T47D (cell line): ENCODE measurements at regions not wholly inside any gene's neighbourhood (a gene's known extent, or its start where the extent isn't known, plus 50 kb on each side); places are given as distances from the start of the nearest gene placed in this dataset.
"Not testable (repeated sequence)": the region's sequence is repeated elsewhere in the genome, so short reads cannot be mapped to it uniquely, and the experiment has no call there.

Experiments
- DNase-seq, 2 experiments: peaks; one replicate each; pipeline versions ENCODE4 v3.0.0 to v3.0.0-alpha.2; 2011 to 2012; ENCODE audit warnings: low read depth in 1 of 2, low spot score in 1 of 2
- JUND ChIP-seq: IDR thresholded peaks from 2 replicates; pipeline ENCODE4 v1.6.1; 2012; ENCODE audit warnings: low read depth
- in situ Hi-C: cut with HindIII; loops from 2 replicates; pipeline ENCODE4 v1.10.0; 2016; ENCODE audit warnings: low sequenced_read_pairs, low pct_unique_long_range_greater_than_20kb

DNA sequence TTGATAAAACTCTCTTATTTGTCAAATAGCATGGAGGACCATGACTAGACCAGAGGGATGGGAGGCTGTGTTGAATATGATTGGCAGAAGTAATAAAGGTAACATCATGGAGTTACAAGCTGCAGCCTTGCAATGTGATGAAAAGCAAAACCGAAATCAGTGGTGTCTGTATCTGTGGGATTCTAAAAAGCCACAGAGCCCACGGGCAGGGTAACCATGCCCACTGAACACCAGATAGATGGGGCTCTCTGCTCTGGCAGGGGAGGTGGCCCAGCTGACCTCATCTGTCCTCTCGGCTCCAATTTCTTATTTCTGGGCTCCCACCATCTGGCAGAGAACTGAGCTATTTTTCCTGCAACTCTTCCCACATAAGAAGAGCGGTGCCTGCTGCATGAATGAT is 1072.2 kb downstream of the GATA3 start:
- in situ Hi-C loops: no loop called here
- no peak for DNase-seq
- no peak for TF ChIP-seq JUND

DNA sequence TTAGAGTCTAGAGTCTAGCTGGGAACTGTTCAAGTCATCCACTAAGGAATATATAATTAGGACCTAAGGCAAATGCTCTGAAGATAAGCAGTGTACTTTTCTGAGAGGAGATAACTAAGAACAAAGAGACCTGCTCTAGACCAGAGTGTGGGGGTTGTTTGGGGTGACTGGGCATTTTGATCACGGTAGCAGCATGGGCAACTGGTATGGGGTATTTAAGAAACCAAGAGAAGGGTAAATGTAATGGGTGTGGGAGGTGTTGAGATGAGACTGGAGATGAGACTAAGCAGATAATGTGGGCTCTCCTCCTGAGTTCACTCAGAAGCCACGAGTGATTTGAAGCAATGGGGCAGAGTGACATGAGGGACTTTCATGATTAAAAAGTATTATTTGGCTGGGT is 1082.9 kb downstream of the GATA3 start:
- TF ChIP-seq JUND: no peak
- DNase-seq: no peak
- in situ Hi-C loops: no loop called here

DNA sequence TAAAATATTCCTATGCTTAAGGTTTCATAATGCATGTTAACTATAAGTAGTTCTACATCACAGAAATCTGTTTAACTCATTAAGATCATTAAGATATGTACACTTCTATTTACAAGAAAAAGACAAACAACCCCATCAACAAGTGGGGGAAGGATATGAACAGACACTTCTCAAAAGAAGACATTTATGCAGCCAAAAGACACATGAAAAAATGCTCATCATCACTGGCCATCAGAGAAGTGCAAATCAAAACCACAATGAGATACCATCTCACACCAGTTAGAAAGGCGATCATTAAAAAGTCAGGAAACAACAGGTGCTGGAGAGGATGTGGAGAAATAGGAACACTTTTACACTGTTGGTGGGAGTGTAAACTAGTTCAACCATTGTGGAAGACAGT is 1084.3 kb downstream of the GATA3 start:
- in situ Hi-C loops, DNase-seq: not testable (repeated sequence)

DNA sequence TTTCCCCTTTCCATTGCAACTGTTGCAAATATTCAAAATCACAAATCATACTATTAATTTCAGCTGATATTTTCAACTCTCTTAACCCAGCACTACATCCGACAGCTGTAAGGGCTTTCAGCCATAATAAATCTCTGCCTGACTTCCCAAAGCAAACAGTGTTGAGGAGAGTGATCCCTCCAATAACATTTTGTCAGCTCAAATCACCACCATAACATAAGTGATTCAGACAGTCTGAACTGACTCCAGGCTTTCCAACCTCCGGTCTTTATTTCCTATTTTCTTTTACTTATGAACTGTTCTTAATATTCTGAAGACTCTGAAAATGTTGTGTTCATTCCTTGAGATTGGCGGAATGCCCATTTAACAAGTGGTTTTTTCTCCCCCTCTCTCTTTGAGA is 1085.9 kb downstream of the GATA3 start:
- in situ Hi-C loops: no loop called here
- no peak for TF ChIP-seq JUND
- no peak for DNase-seq

DNA sequence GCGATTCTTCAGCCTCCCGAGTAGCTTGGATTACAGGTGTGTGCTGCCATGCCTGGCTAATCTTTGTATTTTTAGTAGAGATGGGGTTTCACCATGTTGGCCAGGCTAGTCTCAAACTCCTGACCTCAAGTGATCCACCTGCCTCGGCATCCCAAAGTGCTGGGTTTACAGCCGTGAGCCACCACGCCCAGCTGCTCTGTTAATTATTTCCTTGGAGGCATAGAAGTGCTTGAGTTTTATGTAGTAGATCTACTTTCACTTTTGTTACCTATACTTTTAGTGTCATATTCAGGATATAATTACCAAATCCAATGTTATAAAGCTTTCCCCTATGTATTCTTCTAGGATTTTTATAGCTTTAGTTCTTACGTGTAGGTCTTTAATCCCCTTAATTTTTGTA is 1093.0 kb downstream of the GATA3 start:
- DNase-seq: no peak
- no peak for TF ChIP-seq JUND

DNA sequence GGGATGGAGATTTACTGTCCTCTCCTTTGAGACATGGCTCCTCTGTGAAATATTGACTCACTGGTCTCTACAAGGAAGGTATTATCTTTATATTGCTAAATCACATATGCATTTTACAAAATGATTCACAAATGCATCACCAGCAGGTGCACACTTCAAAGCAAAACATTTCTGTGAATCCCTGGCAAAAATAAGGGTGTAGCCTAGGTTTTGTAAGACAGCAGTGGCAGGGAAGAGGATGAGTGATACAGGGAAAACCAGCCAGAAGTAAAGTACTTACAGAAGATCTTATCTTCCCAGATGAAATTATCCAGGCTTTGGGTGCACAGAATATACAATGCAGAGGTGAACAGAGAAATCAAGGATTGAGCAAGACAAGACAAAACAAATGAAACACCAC is 1094.6 kb downstream of the GATA3 start:
- DNase-seq: no peak
- TF ChIP-seq JUND: no peak
- in situ Hi-C loops: no loop called here

More for the DNA sequence above, 1093.0 kb downstream of the GATA3 start:
- in situ Hi-C loops: no loop called here

DNA sequence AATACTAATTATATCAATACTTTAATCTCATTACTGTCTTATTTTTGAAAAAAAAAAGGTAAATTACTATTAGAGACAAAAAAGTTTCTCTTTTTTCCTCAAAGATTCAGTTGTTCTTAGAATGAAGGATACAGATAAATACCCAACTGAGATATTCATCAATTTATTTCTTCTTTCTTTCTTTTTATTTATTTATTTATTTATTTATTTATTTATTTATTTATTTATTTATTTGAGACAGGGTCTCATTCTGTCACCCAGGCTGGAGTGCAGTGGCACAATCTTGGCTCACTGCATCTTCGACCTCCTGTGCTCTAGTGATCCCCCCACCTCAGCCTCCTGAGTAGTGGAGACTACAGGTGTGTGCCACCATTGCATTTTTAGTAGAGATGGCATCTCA is 1098.6 kb downstream of the GATA3 start:
- in situ Hi-C loops, DNase-seq: not testable (repeated sequence)

DNA sequence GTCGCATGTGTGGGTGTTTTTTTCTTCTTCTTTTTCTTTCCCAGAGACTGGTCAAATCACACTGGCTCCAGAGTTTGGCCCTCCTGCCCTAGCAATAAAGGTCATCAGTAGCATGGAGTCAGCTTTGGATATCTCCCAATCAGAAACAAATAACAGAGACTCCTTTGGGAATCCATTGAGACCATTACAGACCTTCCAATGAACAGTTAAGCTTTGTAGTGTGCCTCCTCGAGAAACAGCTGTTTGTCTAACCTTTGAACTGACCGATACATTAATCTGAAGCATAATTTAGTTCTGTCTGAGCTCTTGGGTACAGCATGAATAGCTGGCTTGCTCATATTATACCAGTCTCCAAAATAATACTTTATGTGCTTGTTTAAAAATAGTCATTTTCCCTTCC is 1103.2 kb downstream of the GATA3 start:
- DNase-seq: no peak
- no peak for TF ChIP-seq JUND
- in situ Hi-C loops: no loop called here

DNA sequence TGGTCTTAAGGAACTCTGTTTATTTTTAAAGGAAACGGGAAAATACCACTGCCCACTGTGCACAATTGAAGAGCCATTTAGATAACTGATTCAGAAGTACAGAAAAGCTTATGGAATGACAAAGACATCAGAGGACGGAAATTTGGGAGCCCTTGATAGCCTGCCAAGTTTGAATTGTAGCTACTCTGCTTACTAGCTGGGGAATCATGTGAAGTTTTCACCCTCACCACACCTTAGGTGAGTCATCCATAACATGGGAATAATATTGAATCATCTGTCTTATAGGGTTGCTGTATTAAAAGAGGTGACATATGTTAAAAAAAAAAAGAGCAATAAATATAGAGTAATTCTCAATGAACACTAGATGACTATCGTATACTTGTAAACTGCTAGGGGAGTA is 1104.2 kb downstream of the GATA3 start:
- no peak for DNase-seq
- in situ Hi-C loops: no loop called here
- no peak for TF ChIP-seq JUND

DNA sequence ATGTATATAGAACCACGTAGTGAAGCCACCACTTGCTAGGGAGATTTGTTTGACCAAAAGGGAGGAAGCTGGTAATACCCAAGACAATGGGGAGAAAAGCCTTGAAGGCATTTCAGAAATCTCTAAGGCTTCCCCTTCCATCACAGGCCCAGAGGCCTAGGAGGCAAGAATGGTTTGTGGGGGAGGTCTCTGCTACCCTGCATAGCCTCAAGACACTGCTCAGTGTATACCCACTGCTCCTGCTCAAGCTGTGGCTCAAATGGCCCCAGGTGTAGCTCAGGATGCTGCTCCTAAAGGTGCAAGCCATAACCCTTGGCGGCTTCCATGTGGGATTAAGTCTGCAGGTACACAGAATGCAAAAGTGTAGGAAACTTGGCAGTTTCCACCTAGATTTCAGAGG is 1105.8 kb downstream of the GATA3 start:
- DNase-seq: no peak
- TF ChIP-seq JUND: no peak
- in situ Hi-C loops: no loop called here

DNA sequence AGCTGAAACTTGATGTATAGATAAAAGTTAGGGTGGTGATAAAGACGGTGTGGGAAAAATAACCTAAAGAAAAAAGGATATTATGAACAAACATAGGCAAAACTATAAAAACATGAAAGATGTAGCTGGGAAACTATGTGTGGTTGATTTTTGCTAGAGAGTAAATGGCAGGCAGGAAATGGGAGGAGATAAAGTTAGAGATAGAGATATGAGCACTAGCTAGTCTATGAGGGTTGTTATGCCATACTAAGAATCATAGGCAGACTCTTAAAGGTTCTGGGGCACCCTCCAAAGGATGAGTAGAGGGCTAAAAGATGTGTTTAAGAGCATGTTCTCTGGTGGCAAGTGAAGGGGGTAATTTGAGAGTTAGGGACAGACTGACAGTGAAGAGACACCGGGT is 1109.2 kb downstream of the GATA3 start:
- DNase-seq: no peak
- no peak for TF ChIP-seq JUND
- in situ Hi-C loops: no loop called here

DNA sequence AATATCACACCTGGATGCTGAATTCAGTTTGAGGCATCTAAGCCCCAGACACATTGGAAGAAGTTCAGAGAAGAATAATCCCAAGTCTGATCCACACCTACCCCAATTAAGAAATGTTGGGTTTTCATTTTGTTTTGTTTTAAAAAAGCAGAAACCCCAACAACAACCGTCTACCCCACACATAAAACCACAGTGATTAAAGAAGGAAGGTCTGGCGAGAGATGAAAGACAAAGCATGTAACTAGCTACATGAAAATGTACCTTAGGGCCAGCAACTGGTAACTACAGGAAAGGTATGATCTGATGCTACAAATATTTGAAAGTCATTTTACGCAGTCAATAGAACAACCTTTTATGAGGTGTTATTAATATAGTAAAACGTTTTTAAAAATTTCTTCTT is 1112.3 kb downstream of the GATA3 start:
- no peak for TF ChIP-seq JUND
- in situ Hi-C loops: no loop called here
- no peak for DNase-seq

DNA sequence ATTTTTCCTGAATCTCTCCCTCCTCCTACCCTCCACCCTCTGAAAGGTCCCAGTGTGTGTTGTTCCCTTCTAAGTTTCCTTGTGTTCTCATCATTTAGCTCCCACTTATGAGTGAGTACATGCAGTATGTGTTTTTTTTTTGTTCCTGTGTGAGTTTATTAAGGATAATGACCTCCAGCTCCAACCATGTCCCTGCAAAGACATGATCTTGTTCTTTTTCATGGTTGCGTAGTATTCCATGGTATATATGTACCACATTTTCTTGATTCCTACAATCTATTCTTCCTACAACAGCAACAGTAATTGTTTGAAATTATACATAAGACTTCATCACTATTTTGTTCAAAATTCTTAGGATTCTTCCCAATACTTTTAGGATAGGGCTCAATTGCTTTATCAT is 1117.8 kb downstream of the GATA3 start:
- in situ Hi-C loops: no loop called here
- no peak for DNase-seq

DNA sequence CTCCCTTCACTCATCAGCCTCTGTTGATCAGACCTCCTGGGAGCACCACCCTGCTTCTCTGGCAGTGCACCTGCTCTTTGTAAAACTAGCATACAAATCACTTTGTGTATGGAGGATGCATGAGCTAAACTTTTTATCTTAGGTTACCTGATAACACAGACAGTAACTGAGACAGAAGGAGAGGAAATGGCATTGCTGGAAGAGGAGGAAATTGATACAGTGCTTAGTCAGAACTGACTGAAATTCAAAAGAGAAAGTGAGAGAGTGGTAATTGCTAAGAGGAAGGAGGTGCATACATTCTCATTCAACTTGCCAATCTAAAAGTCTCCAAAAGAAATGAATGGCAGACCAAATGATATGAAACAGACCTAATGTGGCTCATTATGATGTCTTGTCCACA is 1120.7 kb downstream of the GATA3 start:
- in situ Hi-C loops: no loop called here
- TF ChIP-seq JUND: no peak
- no peak for DNase-seq

More for the DNA sequence above, 1117.8 kb downstream of the GATA3 start:
- no peak for TF ChIP-seq JUND

DNA sequence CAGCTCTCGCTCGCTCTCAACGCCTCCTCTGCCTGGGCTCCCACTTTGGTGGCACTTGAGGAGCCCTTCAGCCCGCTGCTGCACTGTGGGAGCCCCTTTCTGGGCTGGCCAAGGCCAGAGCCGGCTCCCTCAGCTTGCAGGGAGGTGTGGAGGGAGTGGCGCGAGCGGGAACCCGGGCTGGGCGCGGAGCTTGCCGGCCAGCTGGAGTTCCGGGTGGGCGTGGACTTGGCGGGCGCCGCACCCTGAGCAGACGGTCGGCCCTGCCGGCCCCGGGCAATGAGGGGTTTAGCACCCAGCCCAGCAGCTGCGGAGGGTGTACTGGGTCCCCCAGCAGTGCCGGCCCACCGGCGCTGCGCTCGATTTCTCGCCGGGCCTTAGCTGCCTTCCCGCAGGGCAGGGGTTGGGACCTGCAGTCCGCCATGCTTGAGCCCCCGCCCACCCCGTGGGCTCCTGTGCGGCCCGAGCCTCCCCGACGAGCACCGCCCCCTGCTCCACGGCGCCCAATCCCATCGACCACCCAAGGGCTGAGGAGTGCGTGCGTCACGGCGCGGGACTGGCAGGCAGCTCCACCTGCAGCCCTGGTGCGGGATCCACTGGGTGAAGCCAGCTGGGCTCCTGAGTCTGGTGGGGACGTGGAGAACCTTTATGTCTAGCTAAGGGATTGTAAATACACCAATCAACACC is 1128.9 kb downstream of the GATA3 start:
- in situ Hi-C loops, DNase-seq: not testable (repeated sequence)
